Parathyroid adenoma (tissue), 2 donors: ENCODE measurements at regions not wholly inside any gene's neighbourhood (a gene's known extent, or its start where the extent isn't known, plus 50 kb on each side); places are given as distances from the start of the nearest gene placed in this dataset.

Experiments used
- H2AFZ ChIP-seq: fragments of 300-600 bp; sonication (generic); one replicate; pipeline ENCODE4 v1.7.0; 2017; ENCODE audit warnings: antibody characterized with exemption, mild to moderate bottlenecking
- H3K27ac ChIP-seq: fragments of 300-600 bp; sonication (generic); one replicate; pipeline ENCODE4 v1.7.0; 2017
- H3K27me3 ChIP-seq: fragments of 300-600 bp; sonication (generic); one replicate; pipeline ENCODE4 v1.7.0; 2017; ENCODE audit warnings: low read length; ENCODE audit not compliant: control insufficient read depth, insufficient read depth
- H3K36me3 ChIP-seq: fragments of 300-600 bp; sonication (generic); one replicate; pipeline ENCODE4 v1.7.0; 2017; ENCODE audit warnings: low read length; ENCODE audit not compliant: control insufficient read depth, insufficient read depth
- H3K4me1 ChIP-seq: fragments of 300-600 bp; sonication (generic); one replicate; pipeline ENCODE4 v1.7.0; 2017; ENCODE audit warnings: control low read depth
- H3K4me2 ChIP-seq: fragments of 300-600 bp; sonication (generic); one replicate; pipeline ENCODE4 v1.7.0; 2017; ENCODE audit warnings: low read length
- H3K4me3 ChIP-seq: fragments of 300-600 bp; sonication (generic); one replicate; pipeline ENCODE4 v1.7.0; 2017; ENCODE audit warnings: low read depth, low read length
- H3K79me2 ChIP-seq: fragments of 300-600 bp; sonication (generic); one replicate; pipeline ENCODE4 v1.7.0; 2017; ENCODE audit warnings: control low read depth
- H3K9ac ChIP-seq: fragments of 300-600 bp; sonication (generic); one replicate; pipeline ENCODE4 v1.7.0; 2017; ENCODE audit warnings: mild to moderate bottlenecking
- H3K9me3 ChIP-seq: fragments of 300-600 bp; sonication (generic); one replicate; pipeline ENCODE4 v1.7.0; 2017; ENCODE audit warnings: low read length; ENCODE audit not compliant: control insufficient read depth
- CTCF ChIP-seq: fragments of 300-600 bp; sonication (generic); IDR thresholded peaks from one replicate; pipeline ENCODE4 v1.7.0; 2017; ENCODE audit warnings: antibody characterized with exemption, mild to moderate bottlenecking
- donor health status: primary hyperparathyroidism.

- H3K9me3 ChIP-seq, result no peaks in the 10 kb centered on the region
- no peak overlapping the region for H3K4me2 ChIP-seq
- H2AFZ ChIP-seq, result no peak overlapping the region
- no peak for TF ChIP-seq CTCF
- no peak overlapping the region for H3K9ac ChIP-seq
- no peaks in the 10 kb centered on the region for H3K36me3 ChIP-seq
- no peak overlapping the region for H3K4me3 ChIP-seq
- H3K27ac ChIP-seq, result no peak overlapping the region
- H3K4me1 ChIP-seq, result no peaks in the 10 kb centered on the region
- no peaks in the 10 kb centered on the region for H3K79me2 ChIP-seq
- H3K27me3 ChIP-seq, result no peaks in the 10 kb centered on the region
Observed at GRCh38 chr16:26992666-26993349, 73.9 kb upstream of the C16orf82 start.

GRCh38 chr16:26993511-26993910 lies 73.2 kb upstream of the C16orf82 start:
- TF ChIP-seq CTCF, result no peak
- H3K4me3 ChIP-seq, result no peak overlapping the region
- H3K27me3 ChIP-seq, result no peaks in the 10 kb centered on the region
- no peak overlapping the region for H3K27ac ChIP-seq
- no peaks in the 10 kb centered on the region for H3K79me2 ChIP-seq
- no peaks in the 10 kb centered on the region for H3K36me3 ChIP-seq
- H3K4me1 ChIP-seq, result no peaks in the 10 kb centered on the region
- H2AFZ ChIP-seq, result no peak overlapping the region
- no peaks in the 10 kb centered on the region for H3K9me3 ChIP-seq
- no peak overlapping the region for H3K9ac ChIP-seq
- H3K4me2 ChIP-seq, result no peak overlapping the region

DNA sequence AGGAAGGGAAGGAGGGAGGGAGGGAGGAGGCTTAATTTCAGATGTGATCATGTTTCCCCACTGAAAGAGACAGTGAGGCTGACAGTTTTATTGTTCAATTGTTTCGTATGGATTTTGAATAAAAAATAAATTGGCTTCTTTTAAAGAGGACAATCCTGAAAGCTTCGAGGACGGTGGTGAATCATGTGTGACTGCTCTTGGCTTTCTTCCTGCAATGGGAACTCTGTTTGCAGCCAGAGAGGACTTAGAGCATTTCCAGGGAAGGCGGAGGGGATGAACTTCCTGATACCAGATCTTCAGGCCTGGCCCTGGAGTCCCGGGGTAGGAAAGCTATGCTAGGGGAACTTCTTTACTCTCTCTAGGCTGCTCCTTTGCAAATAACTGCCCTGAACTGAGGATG lies 72.8 kb upstream of the C16orf82 start:
- no peak for TF ChIP-seq CTCF
- Histone ChIP-seq H3K4me2 (no peak overlapping the region), H3K4me3 (no peak overlapping the region), H3K79me2 (no peaks in the 10 kb centered on the region), H3K27ac (no peak overlapping the region), H3K36me3 (no peaks in the 10 kb centered on the region), H2AFZ (no peak overlapping the region), H3K9me3 (no peaks in the 10 kb centered on the region), H3K4me1 (no peaks in the 10 kb centered on the region), H3K9ac (no peak overlapping the region), H3K27me3 (no peaks in the 10 kb centered on the region)

DNA sequence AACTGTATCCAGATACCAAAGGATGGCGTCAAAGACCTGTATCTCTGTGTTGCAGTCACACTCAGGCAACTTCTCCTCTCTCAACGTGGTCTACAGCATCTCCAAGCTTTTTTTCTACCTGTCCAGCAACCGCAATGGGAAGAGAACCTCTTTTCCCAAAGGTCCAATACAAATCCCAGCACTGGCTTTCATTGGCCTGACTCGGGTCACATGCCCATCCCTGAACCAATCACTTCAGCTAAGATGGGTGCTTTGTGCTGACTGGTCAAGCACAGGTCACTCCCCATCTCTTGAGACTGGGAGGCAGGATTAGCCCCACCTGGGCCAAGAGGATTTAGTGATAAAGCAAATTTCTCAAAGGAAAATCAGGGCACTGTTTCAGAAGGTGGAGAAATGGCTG lies 71.2 kb upstream of the C16orf82 start:
- TF ChIP-seq CTCF, result no peak
- no peaks in the 10 kb centered on the region for H3K27me3 ChIP-seq
- H3K4me1 ChIP-seq, result no peaks in the 10 kb centered on the region
- no peak overlapping the region for H3K4me2 ChIP-seq
- no peaks in the 10 kb centered on the region for H3K9me3 ChIP-seq
- H3K27ac ChIP-seq, result no peak overlapping the region
- H3K4me3 ChIP-seq, result no peak overlapping the region
- no peak overlapping the region for H2AFZ ChIP-seq
- no peaks in the 10 kb centered on the region for H3K36me3 ChIP-seq
- no peak overlapping the region for H3K9ac ChIP-seq
- no peaks in the 10 kb centered on the region for H3K79me2 ChIP-seq

DNA sequence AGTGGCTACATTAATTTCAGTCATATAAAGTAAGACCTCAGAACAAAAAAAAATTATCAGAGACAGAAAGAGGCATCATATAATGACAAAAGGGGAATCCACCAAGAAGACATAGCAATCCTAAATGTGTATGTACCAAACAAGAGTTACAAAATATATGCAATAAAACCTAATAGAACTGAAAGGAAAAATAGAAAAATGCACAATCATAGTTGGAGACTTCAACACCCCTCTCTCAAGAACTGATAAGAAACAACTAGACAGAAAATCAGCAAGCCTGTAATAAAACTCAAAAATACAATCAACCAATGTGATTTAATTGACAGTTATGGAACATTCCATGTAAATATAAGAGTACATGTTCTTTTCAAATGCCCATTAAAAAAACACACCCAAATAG lies 61.3 kb upstream of the C16orf82 start:
- no peaks in the 10 kb centered on the region for H3K79me2 ChIP-seq
- no peak overlapping the region for H3K27ac ChIP-seq
- H3K27me3 ChIP-seq, result no peaks in the 10 kb centered on the region
- no peak overlapping the region for H3K4me2 ChIP-seq
- H3K36me3 ChIP-seq, result no peaks in the 10 kb centered on the region
- no peaks in the 10 kb centered on the region for H3K9me3 ChIP-seq
- no peaks in the 10 kb centered on the region for H3K4me1 ChIP-seq
- H3K9ac ChIP-seq, result no peak overlapping the region
- H3K4me3 ChIP-seq, result no peak overlapping the region
- H2AFZ ChIP-seq, result no peak overlapping the region
- no peak for TF ChIP-seq CTCF
